GM23248 (cell line): ENCODE measurements at regions not wholly inside any gene's neighbourhood (a gene's known extent, or its start where the extent isn't known, plus 50 kb on each side); places are given as distances from the start of the nearest gene placed in this dataset.

ENCODE experiments used
- DNase-seq: peaks from one replicate; pipeline ENCODE4 v3.0.0-alpha.2; 2015
- H2AFZ ChIP-seq: fragments of 200-600 bp; sonication (generic); 2 replicates; pipeline ENCODE4 v1.6.1; 2016; ENCODE audit warnings: antibody characterized with exemption
- H3F3A ChIP-seq: fragments of 200-600 bp; sonication (generic); 2 replicates; pipeline ENCODE4 v1.6.1; 2016; ENCODE audit warnings: mild to moderate bottlenecking, antibody characterized with exemption, mixed run types; ENCODE audit not compliant: insufficient read depth
- H3K27ac ChIP-seq: fragments of 200-600 bp; sonication (generic); 2 replicates; pipeline ENCODE4 v1.5.1; 2016; ENCODE audit warnings: mild to moderate bottlenecking
- H3K27me3 ChIP-seq: fragments of 200-600 bp; sonication (generic); replicated peaks from 2 replicates; pipeline ENCODE4 v1.6.1; 2016; ENCODE audit warnings: mild to moderate bottlenecking; ENCODE audit not compliant: insufficient read depth
- H3K36me3 ChIP-seq: fragments of 200-600 bp; sonication (generic); 2 replicates; pipeline ENCODE4 v1.6.1; 2016; ENCODE audit warnings: low read depth, mild to moderate bottlenecking
- H3K4me1 ChIP-seq: fragments of 200-600 bp; sonication (generic); 2 replicates; pipeline ENCODE4 v1.6.1; 2016; ENCODE audit warnings: mild to moderate bottlenecking; ENCODE audit not compliant: insufficient read depth
- H3K4me2 ChIP-seq: fragments of 200-600 bp; sonication (generic); one replicate; pipeline ENCODE4 v1.6.1; 2016; ENCODE audit warnings: mild to moderate bottlenecking; ENCODE audit not compliant: unreplicated experiment
- H3K4me3 ChIP-seq: fragments of 200-600 bp; sonication (generic); 2 replicates; pipeline ENCODE4 v1.5.1; 2016; ENCODE audit warnings: mild to moderate bottlenecking
- H3K79me2 ChIP-seq: fragments of 200-600 bp; sonication (generic); 2 replicates; pipeline ENCODE4 v1.6.1; 2016; ENCODE audit warnings: mild to moderate bottlenecking; ENCODE audit not compliant: insufficient read depth
- H3K9ac ChIP-seq: fragments of 200-600 bp; sonication (generic); 2 replicates; pipeline ENCODE4 v1.6.1; 2016; ENCODE audit warnings: mild to moderate bottlenecking
- H3K9me2 ChIP-seq: fragments of 200-600 bp; sonication (generic); 2 replicates; pipeline ENCODE4 v1.6.1; 2016; ENCODE audit warnings: mixed run types, mild to moderate bottlenecking, moderate library complexity; ENCODE audit not compliant: insufficient read depth
- H3K9me3 ChIP-seq: fragments of 200-600 bp; sonication (generic); one replicate; pipeline ENCODE4 v1.6.1; 2017; ENCODE audit warnings: low read depth
- H4K20me1 ChIP-seq: fragments of 200-600 bp; sonication (generic); 2 replicates; pipeline ENCODE4 v1.6.0; 2016; ENCODE audit not compliant: insufficient read depth
- EZH2 ChIP-seq: fragments of 200-600 bp; sonication (generic); IDR thresholded peaks from 2 replicates; pipeline ENCODE4 v1.6.1; 2018; ENCODE audit warnings: antibody characterized with exemption, mild to moderate bottlenecking; ENCODE audit not compliant: insufficient read depth, poor library complexity, severe bottlenecking
- EZH2phosphoT487 ChIP-seq: fragments of 200-600 bp; sonication (generic); IDR thresholded peaks from 2 replicates; pipeline ENCODE4 v1.6.1; 2018; ENCODE audit warnings: antibody characterized with exemption, moderate library complexity, mild to moderate bottlenecking, low read depth; ENCODE audit not compliant: insufficient read depth
- WGBS, 2 experiments: methylation state at CpG; one replicate each; pipeline ENCODE4 v1.1.6; 2015 to 2017; ENCODE audit warnings: low lambda C conversion rate in 2 of 2, low coverage in 1 of 2; ENCODE audit errors: missing lambda C conversion rate in 2 of 2; 5-methylcytosine and 5-hydroxymethylcytosine counted together
- in situ Hi-C: fragments of 300-500 bp; cut with MboI; formaldehyde crosslinking; loops from 2 replicates; pipeline ENCODE4 v1.15.0; 2020

- in situ Hi-C loops = no loop called here
- no peaks in the 10 kb centered on the region for H3F3A ChIP-seq
- TF ChIP-seq EZH2 (no peak), EZH2phosphoT487 (no peak)
Observed at GRCh38 chr11:15419696-15420095, 305.0 kb downstream of the INSC start.

GRCh38 chr11:15430381-15430780 lies 315.7 kb downstream of the INSC start:
- Histone ChIP-seq H3K9me2 (no peaks in the 10 kb centered on the region), H3K9ac (no peak overlapping the region), H3K9me3 (no peaks in the 10 kb centered on the region), H3K4me2 (no peak overlapping the region), H3F3A (no peaks in the 10 kb centered on the region), H3K27me3 (no peaks in the 10 kb centered on the region), H3K36me3 (no peaks in the 10 kb centered on the region), H2AFZ (no peak overlapping the region), H3K4me3 (no peak overlapping the region), H3K4me1 (no peaks in the 10 kb centered on the region), H4K20me1 (no peaks in the 10 kb centered on the region), H3K27ac (no peak overlapping the region), H3K79me2 (no peaks in the 10 kb centered on the region)
- no peak for DNase-seq
- WGBS, 2 experiments = 8 to 14% methylated on average over 3 of the region's 3 CpGs
- TF ChIP-seq EZH2phosphoT487 (no peak), EZH2 (no peak)
- in situ Hi-C loops = no loop called here

More at GRCh38 chr11:15419696-15420095, 305.0 kb downstream of the INSC start:
- no peak overlapping the region for H3K4me2 ChIP-seq
- no peaks in the 10 kb centered on the region for H3K9me2 ChIP-seq
- H3K9ac ChIP-seq = no peak overlapping the region
- no peak for DNase-seq
- no peaks in the 10 kb centered on the region for H3K27me3 ChIP-seq
- no peak overlapping the region for H2AFZ ChIP-seq
- 20 to 30% methylated on average over 1 of the region's 1 CpG for WGBS, 2 experiments
- H3K4me1 ChIP-seq = no peaks in the 10 kb centered on the region
- no peaks in the 10 kb centered on the region for H3K9me3 ChIP-seq
- no peak overlapping the region for H3K4me3 ChIP-seq
- H3K36me3 ChIP-seq = no peaks in the 10 kb centered on the region
- H3K27ac ChIP-seq = no peak overlapping the region
- H3K79me2 ChIP-seq = no peaks in the 10 kb centered on the region
- no peaks in the 10 kb centered on the region for H4K20me1 ChIP-seq

- Histone ChIP-seq H4K20me1 (no peaks in the 10 kb centered on the region), H3K27ac (no peak overlapping the region), H2AFZ (no peak overlapping the region), H3K27me3 (no peaks in the 10 kb centered on the region), H3K9ac (no peak overlapping the region), H3K4me2 (no peak overlapping the region), H3K9me2 (no peaks in the 10 kb centered on the region), H3K79me2 (no peaks in the 10 kb centered on the region), H3K4me1 (no peaks in the 10 kb centered on the region), H3K4me3 (no peak overlapping the region), H3K36me3 (no peaks in the 10 kb centered on the region), H3F3A (no peaks in the 10 kb centered on the region), H3K9me3 (no peaks in the 10 kb centered on the region)
- in situ Hi-C loops = no loop called here
- TF ChIP-seq EZH2 (no peak), EZH2phosphoT487 (no peak)
- 0 to 1% methylated on average over 3 of the region's 3 CpGs for WGBS, 2 experiments
- no peak for DNase-seq
Observed at GRCh38 chr11:15434529-15434928, 319.8 kb downstream of the INSC start.

GRCh38 chr11:15446315-15446714 lies 331.6 kb downstream of the INSC start:
- Histone ChIP-seq H3K9ac (no peak overlapping the region), H3K9me3 (no peaks in the 10 kb centered on the region), H3K27ac (no peak overlapping the region), H4K20me1 (no peaks in the 10 kb centered on the region), H3K36me3 (no peaks in the 10 kb centered on the region), H3K27me3 (no peaks in the 10 kb centered on the region), H3K4me3 (no peak overlapping the region), H3K4me2 (no peak overlapping the region), H3K4me1 (no peaks in the 10 kb centered on the region), H3F3A (no peaks in the 10 kb centered on the region), H3K79me2 (no peaks in the 10 kb centered on the region), H3K9me2 (no peaks in the 10 kb centered on the region), H2AFZ (no peak overlapping the region)
- DNase-seq = no peak
- in situ Hi-C loops = no loop called here
- no peak for TF ChIP-seq EZH2
- no peak for TF ChIP-seq EZH2phosphoT487
- 15 to 18% methylated on average over 4 of the region's 4 CpGs for WGBS, 2 experiments

GRCh38 chr11:15446929-15447328 lies 332.2 kb downstream of the INSC start:
- H4K20me1 ChIP-seq = no peaks in the 10 kb centered on the region
- H3F3A ChIP-seq = no peaks in the 10 kb centered on the region
- H3K79me2 ChIP-seq = no peaks in the 10 kb centered on the region
- H3K36me3 ChIP-seq = no peaks in the 10 kb centered on the region
- no peak overlapping the region for H3K9ac ChIP-seq
- no peak for DNase-seq
- no peaks in the 10 kb centered on the region for H3K27me3 ChIP-seq
- H3K4me2 ChIP-seq = no peak overlapping the region
- H3K27ac ChIP-seq = no peak overlapping the region
- no peak overlapping the region for H3K4me3 ChIP-seq
- H3K9me3 ChIP-seq = no peaks in the 10 kb centered on the region
- H2AFZ ChIP-seq = no peak overlapping the region
- no peaks in the 10 kb centered on the region for H3K4me1 ChIP-seq
- no peak for TF ChIP-seq EZH2phosphoT487
- no peak for TF ChIP-seq EZH2
- in situ Hi-C loops = no loop called here
- 24 to 26% methylated on average over 3 of the region's 3 CpGs for WGBS, 2 experiments
- H3K9me2 ChIP-seq = no peaks in the 10 kb centered on the region
